ENCODE measurements at regions not wholly inside any gene's neighbourhood (a gene's known extent, or its start where the extent isn't known, plus 50 kb on each side); places are given as distances from the start of the nearest gene placed in this dataset.

GRCh38 chr5:96329289-96329688 is 103.8 kb downstream of the PCSK1 start:
- TF ChIP-seq, protein P1, sequence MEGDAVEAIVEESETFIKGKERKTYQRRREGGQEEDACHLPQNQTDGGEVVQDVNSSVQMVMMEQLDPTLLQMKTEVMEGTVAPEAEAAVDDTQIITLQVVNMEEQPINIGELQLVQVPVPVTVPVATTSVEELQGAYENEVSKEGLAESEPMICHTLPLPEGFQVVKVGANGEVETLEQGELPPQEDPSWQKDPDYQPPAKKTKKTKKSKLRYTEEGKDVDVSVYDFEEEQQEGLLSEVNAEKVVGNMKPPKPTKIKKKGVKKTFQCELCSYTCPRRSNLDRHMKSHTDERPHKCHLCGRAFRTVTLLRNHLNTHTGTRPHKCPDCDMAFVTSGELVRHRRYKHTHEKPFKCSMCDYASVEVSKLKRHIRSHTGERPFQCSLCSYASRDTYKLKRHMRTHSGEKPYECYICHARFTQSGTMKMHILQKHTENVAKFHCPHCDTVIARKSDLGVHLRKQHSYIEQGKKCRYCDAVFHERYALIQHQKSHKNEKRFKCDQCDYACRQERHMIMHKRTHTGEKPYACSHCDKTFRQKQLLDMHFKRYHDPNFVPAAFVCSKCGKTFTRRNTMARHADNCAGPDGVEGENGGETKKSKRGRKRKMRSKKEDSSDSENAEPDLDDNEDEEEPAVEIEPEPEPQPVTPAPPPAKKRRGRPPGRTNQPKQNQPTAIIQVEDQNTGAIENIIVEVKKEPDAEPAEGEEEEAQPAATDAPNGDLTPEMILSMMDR (IDR thresholded peaks at IDR 0.05): no peak
- TF ChIP-seq POLR2AphosphoS5 (IDR thresholded peaks at IDR 0.05) (no peak), POLR2A (IDR thresholded peaks at IDR 0.05) (no peak), EP300 (IDR thresholded peaks at IDR 0.05; ENCODE audit: low read depth) (no peak)
